HG03469 (cell line): ENCODE measurements at regions not wholly inside any gene's neighbourhood (a gene's known extent, or its start where the extent isn't known, plus 50 kb on each side); places are given as distances from the start of the nearest gene placed in this dataset.
"Not testable (repeated sequence)": the region's sequence is repeated elsewhere in the genome, so short reads cannot be mapped to it uniquely, and the experiment has no call there.

ENCODE experiments used
- ATAC-seq: cut with Tn5 transposase; IDR thresholded peaks from one replicate; pipeline ENCODE4 v1.9.1; 2021; ENCODE audit warnings: mild to moderate bottlenecking, moderate library complexity, moderate number of reproducible peaks; ENCODE audit not compliant: unreplicated experiment

DNA sequence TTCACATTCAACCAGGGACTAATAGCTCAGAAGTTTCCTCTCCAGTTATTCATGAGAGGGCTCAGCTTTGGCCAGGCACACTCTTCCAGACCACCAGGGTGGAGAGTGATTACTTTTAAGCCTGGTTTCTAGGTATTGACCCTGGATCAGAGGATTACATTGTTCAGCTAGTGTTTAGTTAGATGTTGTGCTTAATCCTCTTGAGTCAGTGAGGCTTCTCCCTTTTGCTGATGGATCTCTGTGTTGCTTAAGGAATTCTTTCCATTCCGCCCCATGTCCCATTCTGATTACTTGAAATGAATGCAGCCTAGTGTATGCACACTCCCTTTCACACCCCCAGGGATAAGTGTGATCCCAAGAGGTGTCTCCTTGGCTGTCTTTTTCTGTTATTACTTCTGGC lies 271.7 kb upstream of the ANO5 start:
- no peak for ATAC-seq

DNA sequence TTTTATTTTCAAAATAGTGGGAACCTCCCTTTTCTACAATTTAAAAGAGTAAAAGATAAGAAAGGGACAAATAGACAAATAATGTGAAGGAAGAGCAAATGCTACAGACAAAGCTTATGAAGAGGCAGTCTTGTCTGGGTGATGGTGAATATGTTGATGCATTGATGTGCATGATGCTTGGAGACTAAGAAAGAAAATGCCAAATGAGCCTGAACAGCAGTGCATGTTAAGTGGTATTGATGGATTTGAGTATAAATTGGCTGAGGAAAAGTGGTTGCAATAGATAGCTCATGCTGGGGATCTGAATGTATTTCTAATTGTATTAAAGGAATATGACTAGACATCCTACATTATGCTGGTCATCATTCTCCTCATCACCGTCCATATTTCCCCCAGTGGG lies 268.6 kb upstream of the ANO5 start:
- ATAC-seq: no peak

DNA sequence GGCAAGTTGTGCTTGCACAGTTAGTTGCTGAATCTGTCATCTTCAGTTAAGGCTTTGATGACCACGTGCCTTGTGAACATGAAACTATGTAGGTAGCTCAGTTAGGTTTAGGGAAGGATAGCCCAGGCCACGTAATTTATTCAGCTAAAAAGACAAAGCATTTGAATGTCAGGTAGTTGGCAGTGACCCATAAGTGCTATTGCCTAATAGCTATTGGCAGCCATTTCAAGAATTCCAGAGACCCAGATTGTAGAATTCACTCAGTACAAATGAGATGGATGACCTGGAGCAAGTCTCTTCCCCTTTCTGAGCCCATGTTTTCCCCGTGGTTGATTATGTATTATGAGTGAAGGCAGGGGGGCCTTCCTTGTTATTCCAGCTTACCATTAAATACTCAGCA lies 265.3 kb upstream of the ANO5 start:
- no peak for ATAC-seq

GRCh38 chr11:21928847-21929246 lies 264.0 kb upstream of the ANO5 start:
- no peak for ATAC-seq

- ATAC-seq: no peak
Observed at GRCh38 chr11:21930408-21930807, 262.5 kb upstream of the ANO5 start.

- no peak for ATAC-seq
Observed at GRCh38 chr11:21931436-21932101, 261.3 kb upstream of the ANO5 start.

- no peak for ATAC-seq
Observed at GRCh38 chr11:21933095-21933494, 259.8 kb upstream of the ANO5 start.

DNA sequence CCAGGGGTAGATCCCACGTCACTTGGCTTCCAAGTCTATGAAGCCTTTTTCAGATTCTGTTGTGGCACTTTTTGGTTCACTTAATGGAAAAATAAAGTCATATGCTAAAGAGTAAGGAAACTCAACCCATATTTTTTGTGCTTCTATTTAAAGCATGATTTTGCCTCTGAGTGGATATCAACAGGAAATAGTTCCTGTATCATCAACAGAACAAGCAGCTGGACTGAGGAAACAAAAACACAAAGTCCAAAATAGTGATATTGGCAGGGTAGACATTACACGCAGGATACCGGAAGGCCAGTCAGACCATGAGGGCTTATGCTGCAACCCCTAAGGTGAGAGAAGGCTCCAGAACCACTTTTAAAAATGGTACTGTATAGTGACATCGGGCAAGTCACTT lies 248.3 kb upstream of the ANO5 start:
- no peak for ATAC-seq

DNA sequence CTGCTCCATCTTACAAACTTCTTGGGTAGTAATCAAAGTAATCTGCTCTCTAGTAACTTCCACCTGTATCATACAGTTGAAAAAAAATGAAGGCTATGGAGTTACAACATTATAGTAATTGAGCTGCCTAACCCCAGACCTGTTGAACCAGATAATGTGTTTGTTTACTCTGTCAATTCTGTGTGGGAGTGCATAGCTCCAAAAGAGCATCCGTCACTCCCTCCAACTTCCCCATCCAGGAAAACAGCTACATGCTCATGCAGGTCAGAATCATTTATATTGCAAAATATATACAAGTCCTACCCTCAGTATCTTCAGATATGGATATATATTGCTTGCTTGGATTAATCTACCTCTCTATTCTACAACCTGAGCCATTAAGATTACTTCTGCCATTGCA lies 244.0 kb upstream of the ANO5 start:
- ATAC-seq: no peak

DNA sequence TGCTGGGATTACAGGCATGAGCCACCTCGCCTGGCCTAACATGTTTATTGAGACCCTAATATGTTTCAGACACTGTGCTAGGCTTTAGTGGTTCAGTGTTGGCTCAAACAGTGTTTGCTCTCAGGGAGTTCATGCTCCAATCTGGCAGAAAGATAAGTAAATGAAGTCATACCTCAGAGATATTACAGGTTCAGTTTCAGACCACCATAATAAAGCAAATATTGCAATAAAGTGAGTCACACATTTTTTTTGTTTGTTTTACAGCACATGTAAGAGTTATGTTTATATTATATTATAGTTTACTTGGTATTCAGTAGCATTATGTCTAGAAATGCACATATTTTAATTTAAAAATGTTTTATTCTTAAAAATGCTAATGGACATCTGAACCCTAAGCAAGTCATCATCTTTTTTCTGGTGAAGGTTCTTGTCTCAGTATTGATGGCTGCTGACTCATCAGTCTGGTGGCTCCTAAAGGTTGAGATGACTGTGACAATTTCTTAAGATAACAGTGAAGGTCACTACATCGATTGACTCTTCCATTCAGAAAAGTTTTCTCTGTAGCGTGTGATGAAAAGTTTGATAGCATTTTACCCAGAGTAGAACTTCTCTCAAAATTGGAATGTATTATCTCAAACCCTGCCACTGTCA lies 243.0 kb upstream of the ANO5 start:
- ATAC-seq: no peak

DNA sequence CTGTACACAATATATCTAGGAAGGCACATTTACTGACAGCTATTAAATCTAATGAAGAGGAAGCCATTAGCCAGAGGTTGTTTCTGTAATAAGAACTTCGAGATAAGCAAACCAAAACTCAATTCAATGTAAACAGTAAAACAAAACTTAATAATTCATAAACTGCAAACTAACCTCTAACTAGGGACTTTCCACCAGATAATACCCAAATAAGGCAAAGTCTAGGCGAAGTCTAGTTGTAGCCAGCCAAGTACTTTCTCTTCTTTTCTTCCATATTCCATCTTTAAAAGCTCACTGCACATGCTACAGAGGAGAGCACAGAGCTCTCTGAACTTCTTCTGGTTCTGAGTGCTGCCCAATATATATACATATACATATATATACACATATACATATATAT lies 229.9 kb upstream of the ANO5 start:
- no peak for ATAC-seq

DNA sequence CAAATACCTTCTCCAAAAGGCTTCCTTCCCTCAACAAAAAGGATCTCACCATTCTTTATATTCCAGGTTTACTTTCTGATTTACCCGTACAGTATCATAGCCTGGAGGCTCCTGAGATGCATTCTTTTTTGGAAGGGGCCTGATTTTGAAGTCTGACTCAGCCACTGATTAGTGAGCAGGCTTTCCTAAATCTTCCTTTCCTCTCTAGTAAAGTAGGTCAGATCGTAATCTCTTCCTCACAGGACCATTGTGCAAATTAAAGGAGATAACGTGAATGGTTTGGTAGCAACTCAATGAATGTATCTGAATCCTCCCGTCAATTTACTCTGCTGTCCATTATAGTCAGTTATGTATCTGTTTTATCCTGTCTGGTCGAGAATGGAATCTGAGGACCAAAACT lies 227.7 kb upstream of the ANO5 start:
- ATAC-seq: no peak

DNA sequence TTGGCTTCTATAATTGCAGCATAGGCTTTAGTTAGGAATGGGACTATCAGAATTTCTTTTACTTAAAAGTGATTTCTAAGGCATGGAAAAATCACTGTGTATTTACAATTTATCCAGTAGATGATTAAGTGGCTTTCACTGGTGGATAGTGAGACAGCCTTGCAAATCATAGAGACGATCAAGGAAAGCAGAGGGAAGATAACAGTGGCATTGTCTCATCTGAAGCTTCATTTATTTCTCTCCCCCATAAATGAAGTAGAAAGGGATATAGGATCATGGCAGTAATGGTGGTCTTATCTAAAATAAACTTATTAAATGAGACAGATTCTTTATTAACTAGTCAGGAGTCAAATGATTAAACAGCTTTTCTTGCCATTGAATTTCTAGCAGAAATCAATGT lies 224.2 kb upstream of the ANO5 start:
- no peak for ATAC-seq

GRCh38 chr11:21969841-21970240 lies 223.0 kb upstream of the ANO5 start:
- no peak for ATAC-seq

- no peak for ATAC-seq
Observed at GRCh38 chr11:21975242-21975641, 217.6 kb upstream of the ANO5 start.

DNA sequence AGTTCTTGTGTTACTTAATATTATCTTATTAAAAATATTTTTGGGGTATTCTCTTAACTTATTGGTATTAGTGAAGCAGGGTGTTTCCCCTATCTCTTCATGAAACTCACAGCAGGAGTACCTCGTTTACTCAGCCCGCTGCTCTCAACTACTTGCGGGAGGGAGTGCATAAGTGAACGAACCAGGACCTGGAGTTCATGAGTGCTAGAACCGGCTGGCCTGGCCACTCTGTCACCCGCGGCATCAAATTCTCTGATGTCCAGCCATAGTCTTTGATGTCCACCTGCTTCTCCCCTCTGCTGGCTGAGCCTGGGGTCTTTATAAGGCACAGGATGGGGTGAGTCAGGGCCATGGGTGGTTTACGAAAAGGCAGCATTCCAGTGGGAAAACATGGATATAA lies 216.7 kb upstream of the ANO5 start:
- no peak for ATAC-seq

- ATAC-seq: no peak
Observed at GRCh38 chr11:21983431-21983830, 209.5 kb upstream of the ANO5 start.

GRCh38 chr11:21986361-21986760 lies 206.5 kb upstream of the ANO5 start:
- ATAC-seq: no peak

DNA sequence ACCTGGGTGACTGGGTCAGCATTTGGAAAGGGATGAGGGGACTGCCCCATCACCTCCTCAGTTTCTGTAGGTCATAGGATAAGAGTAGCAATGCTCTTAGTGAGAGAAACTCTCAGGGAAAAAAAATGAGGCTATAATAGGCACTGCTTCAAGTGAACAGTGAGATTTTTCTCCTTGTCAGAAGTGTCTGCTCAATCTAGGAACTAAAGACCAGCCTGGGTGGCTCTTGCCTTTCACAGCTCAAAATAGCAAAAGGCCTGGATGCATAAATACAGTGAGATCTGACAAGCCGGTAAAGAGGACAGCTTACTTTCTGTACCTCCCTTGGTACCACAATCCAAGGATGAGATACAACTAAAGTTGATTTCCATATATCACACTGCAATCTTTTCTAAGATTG lies 205.6 kb upstream of the ANO5 start:
- ATAC-seq: no peak

DNA sequence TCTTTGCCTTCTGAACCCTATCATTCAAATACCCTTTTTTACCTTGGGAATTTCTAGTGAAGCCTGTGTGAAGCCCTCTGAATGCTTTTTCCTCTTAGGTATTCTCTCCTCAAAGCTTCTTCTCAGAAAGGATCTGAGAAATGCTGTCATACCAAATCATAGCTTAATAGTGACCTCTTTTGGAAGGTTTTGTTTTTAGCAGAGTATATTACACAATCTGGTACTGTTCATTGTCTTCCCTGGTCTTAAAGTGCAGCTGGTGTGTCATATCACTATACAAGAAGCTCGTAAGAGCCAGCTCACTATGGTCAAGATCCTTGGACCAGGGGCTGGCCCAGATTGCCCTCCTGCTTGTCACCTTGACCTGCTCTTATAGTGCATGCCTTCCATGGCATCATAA lies 204.4 kb upstream of the ANO5 start:
- ATAC-seq: no peak

GRCh38 chr11:22001803-22002202 lies 191.1 kb upstream of the ANO5 start:
- ATAC-seq: not testable (repeated sequence)

- no peak for ATAC-seq
Observed at GRCh38 chr11:22006901-22007300, 186.0 kb upstream of the ANO5 start.

DNA sequence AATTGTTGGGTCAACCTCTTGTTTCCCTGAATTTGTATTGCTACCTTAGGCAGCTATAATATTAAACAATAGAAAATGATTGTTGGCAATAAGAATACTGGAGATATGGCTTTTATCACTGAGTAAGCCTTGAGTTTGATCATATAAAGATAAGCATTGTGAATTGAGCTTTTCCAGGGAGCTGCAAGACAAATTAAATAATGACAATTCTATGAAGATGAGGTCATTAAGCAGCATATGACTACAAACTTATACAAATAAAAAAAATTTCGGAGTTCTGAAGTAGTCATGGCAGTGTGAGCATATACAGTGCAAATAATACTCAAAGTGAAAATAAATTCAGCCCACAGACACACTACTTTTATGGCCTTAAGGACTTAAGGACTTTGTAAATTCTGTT lies 161.1 kb upstream of the ANO5 start:
- ATAC-seq: no peak
